Right hindlimb (tissue), 1 donor: ENCODE measurements at regions not wholly inside any gene's neighbourhood (a gene's known extent, or its start where the extent isn't known, plus 50 kb on each side); places are given as distances from the start of the nearest gene placed in this dataset.
"Not testable (repeated sequence)": the region's sequence is repeated elsewhere in the genome, so short reads cannot be mapped to it uniquely, and the experiment has no call there.

Source experiments
- DNase-seq: peaks from one replicate; pipeline ENCODE4 v3.0.0-alpha.2; 2018

DNA sequence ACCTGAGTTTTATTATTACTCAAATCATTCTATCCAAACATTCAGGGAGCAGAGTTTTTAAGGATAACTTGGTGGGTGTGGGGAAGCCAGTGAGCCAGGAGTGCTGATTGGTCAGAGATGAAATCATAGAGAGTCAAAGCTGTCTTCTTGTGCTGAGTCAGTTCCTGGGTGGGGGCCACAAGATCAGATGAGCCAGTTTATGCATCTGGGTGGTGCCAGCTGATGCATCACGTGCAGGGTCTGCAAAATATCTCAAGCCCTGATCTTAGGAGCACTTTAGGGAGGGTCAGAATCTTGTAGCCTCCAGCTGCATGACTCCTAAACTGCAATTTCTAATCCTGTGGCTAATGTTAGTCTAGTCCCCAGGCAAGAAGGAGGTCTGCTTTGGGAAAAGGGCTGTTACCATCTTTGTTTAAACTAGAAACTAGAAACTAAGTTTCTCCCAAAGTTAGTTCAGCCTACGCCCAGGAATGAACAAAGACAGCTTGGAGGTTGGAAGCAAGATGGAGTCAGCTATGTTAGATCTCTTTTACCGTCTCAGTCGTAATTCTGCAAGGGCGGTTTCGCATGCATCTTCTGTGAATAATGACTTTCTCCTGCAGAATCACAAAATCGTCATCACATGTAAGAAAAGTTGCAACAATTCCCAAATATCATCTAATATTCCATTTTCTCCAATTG, 97.5 kb downstream of the ZNF664 start:
- DNase-seq, result not testable (repeated sequence)

DNA sequence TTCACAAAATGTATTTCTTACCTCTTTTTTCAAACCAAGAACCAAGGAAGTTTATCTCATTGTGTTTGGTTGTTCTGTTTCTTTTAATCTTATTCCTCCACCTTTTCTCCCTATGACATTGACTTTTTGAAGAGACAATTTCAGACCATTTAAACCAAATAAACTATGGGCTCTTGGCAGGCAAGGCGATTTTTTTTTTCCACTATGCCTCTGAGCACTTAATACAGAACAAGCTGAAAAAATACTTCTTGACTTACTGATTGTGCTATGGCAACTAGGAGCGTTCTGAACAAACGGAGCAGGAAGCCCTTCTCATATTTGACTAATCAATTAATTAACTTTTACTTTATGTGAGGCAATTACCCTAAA, 98.0 kb downstream of the ZNF664 start:
- no peak for DNase-seq

DNA sequence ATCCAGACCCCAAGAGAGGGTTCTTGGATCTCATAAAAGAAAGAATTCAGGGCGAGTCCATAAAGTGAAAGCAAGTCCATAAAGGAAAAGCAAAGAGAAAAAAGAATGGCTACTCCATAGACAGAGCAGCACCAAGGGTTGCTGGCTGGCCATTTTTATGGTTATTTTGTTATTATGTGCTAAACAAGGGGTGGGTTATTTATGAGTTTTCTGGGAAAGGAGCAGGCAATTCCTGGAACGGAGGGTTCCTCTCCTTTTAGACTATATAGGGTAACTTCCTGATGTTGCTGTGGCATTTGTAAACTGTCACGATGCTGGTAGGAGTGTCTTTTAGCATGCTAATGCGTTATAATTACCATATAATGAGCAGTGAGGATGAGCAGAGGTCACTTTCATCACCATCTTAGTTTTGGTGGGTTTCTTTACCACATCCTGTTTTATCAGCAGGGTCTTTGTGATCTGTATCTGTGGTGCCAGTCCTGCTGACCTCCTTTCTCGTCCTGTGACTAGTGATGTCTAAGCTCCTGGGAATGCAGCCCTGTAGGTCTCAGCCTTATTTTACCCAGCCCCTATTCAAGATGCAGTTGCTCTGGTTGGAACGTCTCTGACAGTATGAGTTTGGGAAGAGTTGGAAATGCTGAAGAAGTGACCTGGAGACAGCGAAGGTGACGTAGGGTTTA, 100.5 kb downstream of the ZNF664 start:
- DNase-seq, result no peak

GRCh38 chr12:124075841-124076240, 102.8 kb downstream of the ZNF664 start:
- DNase-seq, result no peak

DNA sequence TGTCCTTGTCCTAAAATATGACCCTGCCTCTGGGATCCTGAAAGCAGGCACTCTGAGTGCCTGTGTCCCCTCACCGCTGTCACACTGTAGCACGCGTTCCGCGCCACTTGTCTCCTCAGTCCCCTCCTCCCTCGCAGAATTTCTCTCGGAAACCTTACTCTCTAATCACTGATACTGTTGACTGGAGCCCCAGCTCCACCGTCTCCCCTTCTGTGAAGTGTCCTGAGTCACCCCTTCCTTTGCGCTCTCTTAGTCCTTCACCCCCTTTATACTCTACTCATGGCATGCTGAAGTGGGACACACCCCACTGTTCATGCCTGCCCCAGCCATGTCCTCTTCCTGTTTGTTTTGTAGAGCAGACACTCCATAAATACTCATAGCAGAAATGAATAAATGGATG, 104.7 kb downstream of the ZNF664 start:
- no peak for DNase-seq

DNA sequence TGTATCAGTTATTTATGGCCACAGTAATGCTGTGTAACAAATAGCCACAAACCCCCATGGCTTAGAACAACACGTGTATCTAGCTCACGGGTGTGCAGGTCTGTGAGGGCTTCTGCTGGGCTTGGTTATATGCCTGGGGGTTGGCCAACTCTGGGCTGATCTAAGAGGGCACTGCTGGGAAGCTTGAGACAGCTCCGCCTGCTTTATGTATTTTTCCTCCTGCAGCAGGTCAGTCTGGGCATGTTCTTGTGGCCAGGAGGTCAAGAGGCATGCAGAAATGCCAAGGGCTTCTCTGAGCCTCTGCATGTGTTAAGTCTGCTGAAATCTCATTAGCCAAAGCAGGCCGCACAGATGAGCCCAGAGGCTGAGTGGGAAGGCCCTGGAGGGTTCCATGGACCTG, 105.8 kb downstream of the ZNF664 start:
- no peak for DNase-seq

DNA sequence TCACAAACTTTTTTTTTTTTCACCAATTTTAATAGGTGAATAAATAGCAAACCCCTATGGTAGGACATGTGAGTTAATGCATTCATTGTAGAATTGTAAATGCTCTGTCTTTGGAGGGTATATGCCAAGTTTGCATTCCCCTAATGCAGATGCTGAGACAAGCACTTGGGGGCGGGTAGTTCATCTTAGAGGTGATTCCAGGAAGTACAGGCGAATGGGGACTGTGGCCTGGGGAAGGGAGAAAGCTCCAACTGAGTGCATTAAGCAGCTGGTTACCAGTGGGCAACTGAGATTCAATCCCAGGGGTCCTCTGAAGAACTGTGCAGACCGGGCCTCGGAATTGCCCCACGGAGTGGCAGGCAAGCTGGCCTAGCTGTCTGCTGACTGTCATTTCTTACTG, 107.6 kb downstream of the ZNF664 start:
- DNase-seq, result no peak

DNA sequence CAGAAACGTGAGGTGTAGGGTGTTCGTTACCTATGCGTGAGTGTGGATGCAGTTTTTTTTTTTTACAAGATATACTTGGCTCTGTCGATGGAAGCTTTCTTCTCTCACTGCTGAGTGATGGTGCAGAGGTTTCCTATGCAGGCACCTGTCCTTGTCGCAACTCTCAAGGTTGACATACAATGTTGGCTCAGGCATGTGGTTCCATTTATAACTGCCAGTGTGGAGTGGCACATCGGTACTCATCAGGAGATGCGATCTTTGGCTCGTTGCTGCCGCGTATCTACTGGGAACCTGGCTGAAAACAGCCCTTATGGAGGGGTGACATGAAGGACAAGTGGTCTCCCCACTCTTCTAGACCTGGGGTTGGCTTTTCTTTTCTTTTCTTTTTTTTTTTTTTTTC, 109.0 kb downstream of the ZNF664 start:
- DNase-seq, result no peak

GRCh38 chr12:124082687-124083086, 109.7 kb downstream of the ZNF664 start:
- no peak for DNase-seq

DNA sequence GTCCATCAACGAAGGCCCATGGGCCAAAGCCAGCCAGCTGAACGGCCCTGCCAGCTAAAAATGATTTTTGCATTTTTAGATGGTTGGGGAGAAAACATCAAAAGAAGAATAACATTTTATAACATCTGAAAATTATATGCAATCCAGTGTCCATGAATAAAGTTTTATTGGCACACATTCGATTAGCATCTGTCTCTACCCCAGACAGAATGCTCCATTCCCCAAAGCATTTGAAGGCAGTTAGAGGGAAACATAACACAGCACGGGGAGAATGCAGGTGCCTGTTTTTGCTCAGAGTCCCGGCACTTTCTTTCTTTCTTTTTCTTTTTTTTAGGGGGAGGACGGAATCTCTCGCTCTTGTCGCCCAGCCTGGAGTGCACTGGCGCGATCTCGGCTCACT, 110.7 kb downstream of the ZNF664 start:
- DNase-seq, result no peak

GRCh38 chr12:124085419-124086296, 112.6 kb downstream of the ZNF664 start:
- no peak for DNase-seq

DNA sequence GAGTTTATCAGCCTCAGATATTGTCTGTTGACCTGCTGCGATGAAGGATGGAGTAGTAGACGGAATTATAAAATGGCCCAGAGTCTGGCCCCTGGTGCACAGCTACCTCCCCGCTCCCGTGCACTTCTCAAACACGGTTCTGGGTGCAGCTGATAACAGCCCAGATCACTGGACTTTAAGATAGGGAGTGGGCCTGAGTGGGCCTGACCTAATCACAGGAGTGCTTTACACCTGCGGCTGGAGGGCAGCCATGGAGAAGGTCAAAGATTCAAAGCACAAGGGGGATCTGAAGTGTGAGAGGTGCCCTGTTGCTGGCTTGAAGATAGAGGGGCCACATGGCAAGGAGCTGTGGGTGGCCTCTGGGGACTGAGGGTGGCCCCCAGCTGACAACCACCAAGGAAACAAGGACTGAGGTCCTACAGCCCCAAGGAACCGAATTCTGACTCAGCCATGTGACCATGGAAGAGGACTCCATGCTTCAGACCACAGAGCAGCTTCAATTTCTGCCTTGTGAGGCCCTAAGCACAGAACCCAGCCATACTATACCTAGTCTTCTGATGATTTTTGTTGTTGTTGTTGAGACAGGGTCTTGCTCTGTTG, 113.4 kb downstream of the ZNF664 start:
- DNase-seq, result no peak

DNA sequence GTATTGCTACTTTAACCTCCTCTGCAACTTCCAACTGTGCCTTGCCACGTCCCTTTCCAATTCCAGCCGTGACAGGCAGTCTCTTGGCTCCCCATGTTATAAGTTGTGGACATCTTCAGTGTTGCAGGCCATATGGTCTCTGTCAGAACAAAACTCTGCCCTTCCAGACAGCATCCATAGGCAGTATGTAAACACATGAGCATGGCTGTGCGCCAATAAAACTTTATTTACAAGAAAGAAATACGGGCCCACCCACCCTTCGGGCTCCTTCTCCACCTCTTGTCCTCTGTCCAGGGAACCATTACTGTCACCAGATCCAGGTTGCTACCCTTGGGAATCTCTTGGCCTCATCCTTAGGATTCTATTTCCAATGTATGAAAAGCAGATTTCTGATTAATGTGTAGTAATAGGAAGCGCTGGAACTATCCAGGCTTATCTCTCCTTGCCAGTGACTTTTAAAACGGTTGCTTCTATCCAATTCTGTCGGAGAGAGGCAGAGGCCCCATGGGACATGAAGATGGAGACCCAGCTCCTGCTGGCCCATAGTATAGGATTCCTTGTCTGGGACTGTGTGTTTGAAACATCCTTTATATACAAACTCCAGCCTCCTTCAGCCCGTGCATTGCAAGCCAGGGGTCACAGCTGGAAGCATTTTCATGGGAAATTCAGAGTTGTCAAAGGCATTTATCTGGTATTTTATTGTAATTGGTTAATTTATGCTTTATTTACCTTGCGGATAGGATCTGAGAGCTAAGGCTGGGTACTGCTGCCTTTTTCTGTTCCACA, 114.4 kb downstream of the ZNF664 start:
- peak; percentile 67 for DNase-seq

GRCh38 chr12:124088217-124088907, 115.3 kb downstream of the ZNF664 start:
- peak; percentile 76 for DNase-seq

- not testable (repeated sequence) for DNase-seq
These were observed 116.3 kb downstream of the ZNF664 start for GRCh38 chr12:124089181-124089914.

- DNase-seq, result no peak
These were observed 118.8 kb downstream of the ZNF664 start for GRCh38 chr12:124091835-124092234.

- not testable (repeated sequence) for DNase-seq
These were observed 119.5 kb downstream of the ZNF664 start for GRCh38 chr12:124092532-124092931.

- DNase-seq, result no peak
These were observed 120.3 kb downstream of the ZNF664 start for GRCh38 chr12:124093297-124093696.

GRCh38 chr12:124094188-124094587, 121.2 kb downstream of the ZNF664 start:
- no peak for DNase-seq

DNA sequence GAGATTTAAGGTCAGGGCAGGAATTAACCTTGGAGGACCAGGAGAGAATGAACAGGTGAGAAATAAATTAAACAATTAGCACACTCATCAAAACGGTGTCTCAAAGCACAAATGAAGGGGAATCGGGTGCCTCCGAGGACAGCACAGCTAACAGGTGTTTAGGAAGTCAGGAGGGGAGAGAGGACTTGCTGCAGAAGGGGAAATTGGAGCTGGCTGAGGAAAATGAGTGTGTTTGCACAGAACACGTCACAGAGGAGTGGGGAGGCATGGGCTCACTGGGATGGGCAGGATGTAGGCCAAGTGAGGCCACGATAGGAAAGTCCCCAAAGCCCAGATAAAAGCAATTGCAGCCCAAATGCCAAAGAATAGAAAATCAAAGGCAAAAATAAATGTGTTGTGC, 121.7 kb downstream of the ZNF664 start:
- DNase-seq, result no peak

- DNase-seq, result no peak
These were observed 123.1 kb downstream of the ZNF664 start for GRCh38 chr12:124096109-124096508.
